GM12878 (cell line): ENCODE measurements at regions not wholly inside any gene's neighbourhood (a gene's known extent, or its start where the extent isn't known, plus 50 kb on each side); places are given as distances from the start of the nearest gene placed in this dataset.

ENCODE experiments used
- CTCF ChIP-seq, 3 experiments: IDR thresholded peaks in 2 of 3; conservative IDR thresholded peaks in 1 of 3; 2 replicates each; pipeline ENCODE4 v1.5.1; 2011; ENCODE audit warnings: low read depth in 3 of 3, low read length in 3 of 3, mild to moderate bottlenecking in 3 of 3, control low read depth in 2 of 3, moderate library complexity in 2 of 3, inconsistent platforms in 1 of 3, mixed read lengths in 1 of 3; ENCODE audit not compliant: control insufficient read depth in 2 of 3, insufficient read depth in 1 of 3; ENCODE audit errors: extremely low read depth in 1 of 3
- EZH2 ChIP-seq: IDR thresholded peaks from 2 replicates; pipeline ENCODE4 v1.6.1; 2012; ENCODE audit warnings: low read depth, mild to moderate bottlenecking, control low read depth, inconsistent platforms, low read length, borderline replicate concordance; ENCODE audit not compliant: control insufficient read depth
- HDGF ChIP-seq: fragments of 450-650 bp; IDR thresholded peaks from 2 replicates; pipeline ENCODE4 v1.6.1; 2016; ENCODE audit warnings: antibody characterized with exemption
- MEF2A ChIP-seq: IDR thresholded peaks from 2 replicates; pipeline ENCODE4 v1.6.1; 2011; ENCODE audit warnings: low read depth, mild to moderate bottlenecking, low read length, moderate library complexity; ENCODE audit not compliant: insufficient read depth
- POLR2A ChIP-seq: IDR thresholded peaks from 2 replicates; pipeline ENCODE4 v1.6.1; 2011; ENCODE audit warnings: low read depth, mild to moderate bottlenecking, low read length
- POLR2AphosphoS5 ChIP-seq: IDR thresholded peaks from 2 replicates; pipeline ENCODE4 v1.6.1; 2011; ENCODE audit warnings: mild to moderate bottlenecking, low read length, inconsistent platforms
- SIX5 ChIP-seq: IDR thresholded peaks from 2 replicates; pipeline ENCODE4 v1.6.1; 2011; ENCODE audit warnings: mild to moderate bottlenecking, low read depth, low read length, moderate library complexity; ENCODE audit not compliant: severe bottlenecking
- SUPT20H ChIP-seq: IDR thresholded peaks from 2 replicates; pipeline ENCODE4 v1.6.1; 2011; ENCODE audit warnings: low read depth, mild to moderate bottlenecking, low read length, moderate library complexity, borderline replicate concordance; ENCODE audit not compliant: control insufficient read depth
- TF ChIP-seq, protein P1 (sequence below): fragments of 150-350 bp; IDR thresholded peaks from 2 replicates; pipeline ENCODE4 v1.6.1; 2016; ENCODE audit warnings: low read depth, low read length
- TF ChIP-seq, protein P2 (sequence below): fragments of 450-650 bp; IDR thresholded peaks from 2 replicates; pipeline ENCODE4 v1.6.1; 2014; ENCODE audit warnings: mild to moderate bottlenecking

GRCh38 chr2:18777250-18777812 lies 188.0 kb upstream of the NT5C1B start:
- no peak for TF ChIP-seq POLR2A
- TF ChIP-seq CTCF (IDR thresholded peaks at IDR 0.05 in 2 of 3, conservative IDR thresholded peaks at IDR 0.05 in 1 of 3; ENCODE audit: control insufficient read depth in 2 of 3, extremely low read depth in 1 of 3, insufficient read depth in 1 of 3, low read depth in 3 of 3, low read length in 3 of 3) = no peak
- TF ChIP-seq SUPT20H = no peak
- TF ChIP-seq, protein P1, sequence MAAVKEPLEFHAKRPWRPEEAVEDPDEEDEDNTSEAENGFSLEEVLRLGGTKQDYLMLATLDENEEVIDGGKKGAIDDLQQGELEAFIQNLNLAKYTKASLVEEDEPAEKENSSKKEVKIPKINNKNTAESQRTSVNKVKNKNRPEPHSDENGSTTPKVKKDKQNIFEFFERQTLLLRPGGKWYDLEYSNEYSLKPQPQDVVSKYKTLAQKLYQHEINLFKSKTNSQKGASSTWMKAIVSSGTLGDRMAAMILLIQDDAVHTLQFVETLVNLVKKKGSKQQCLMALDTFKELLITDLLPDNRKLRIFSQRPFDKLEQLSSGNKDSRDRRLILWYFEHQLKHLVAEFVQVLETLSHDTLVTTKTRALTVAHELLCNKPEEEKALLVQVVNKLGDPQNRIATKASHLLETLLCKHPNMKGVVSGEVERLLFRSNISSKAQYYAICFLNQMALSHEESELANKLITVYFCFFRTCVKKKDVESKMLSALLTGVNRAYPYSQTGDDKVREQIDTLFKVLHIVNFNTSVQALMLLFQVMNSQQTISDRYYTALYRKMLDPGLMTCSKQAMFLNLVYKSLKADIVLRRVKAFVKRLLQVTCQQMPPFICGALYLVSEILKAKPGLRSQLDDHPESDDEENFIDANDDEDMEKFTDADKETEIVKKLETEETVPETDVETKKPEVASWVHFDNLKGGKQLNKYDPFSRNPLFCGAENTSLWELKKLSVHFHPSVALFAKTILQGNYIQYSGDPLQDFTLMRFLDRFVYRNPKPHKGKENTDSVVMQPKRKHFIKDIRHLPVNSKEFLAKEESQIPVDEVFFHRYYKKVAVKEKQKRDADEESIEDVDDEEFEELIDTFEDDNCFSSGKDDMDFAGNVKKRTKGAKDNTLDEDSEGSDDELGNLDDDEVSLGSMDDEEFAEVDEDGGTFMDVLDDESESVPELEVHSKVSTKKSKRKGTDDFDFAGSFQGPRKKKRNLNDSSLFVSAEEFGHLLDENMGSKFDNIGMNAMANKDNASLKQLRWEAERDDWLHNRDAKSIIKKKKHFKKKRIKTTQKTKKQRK = no peak
- no peak for TF ChIP-seq HDGF
- no peak for TF ChIP-seq POLR2AphosphoS5
- no peak for TF ChIP-seq SIX5
- TF ChIP-seq, protein P2, sequence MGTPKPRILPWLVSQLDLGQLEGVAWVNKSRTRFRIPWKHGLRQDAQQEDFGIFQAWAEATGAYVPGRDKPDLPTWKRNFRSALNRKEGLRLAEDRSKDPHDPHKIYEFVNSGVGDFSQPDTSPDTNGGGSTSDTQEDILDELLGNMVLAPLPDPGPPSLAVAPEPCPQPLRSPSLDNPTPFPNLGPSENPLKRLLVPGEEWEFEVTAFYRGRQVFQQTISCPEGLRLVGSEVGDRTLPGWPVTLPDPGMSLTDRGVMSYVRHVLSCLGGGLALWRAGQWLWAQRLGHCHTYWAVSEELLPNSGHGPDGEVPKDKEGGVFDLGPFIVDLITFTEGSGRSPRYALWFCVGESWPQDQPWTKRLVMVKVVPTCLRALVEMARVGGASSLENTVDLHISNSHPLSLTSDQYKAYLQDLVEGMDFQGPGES = no peak
- TF ChIP-seq MEF2A = no peak
- no peak for TF ChIP-seq EZH2
